ENCODE measurements at regions not wholly inside any gene's neighbourhood (a gene's known extent, or its start where the extent isn't known, plus 50 kb on each side); places are given as distances from the start of the nearest gene placed in this dataset.

DNA sequence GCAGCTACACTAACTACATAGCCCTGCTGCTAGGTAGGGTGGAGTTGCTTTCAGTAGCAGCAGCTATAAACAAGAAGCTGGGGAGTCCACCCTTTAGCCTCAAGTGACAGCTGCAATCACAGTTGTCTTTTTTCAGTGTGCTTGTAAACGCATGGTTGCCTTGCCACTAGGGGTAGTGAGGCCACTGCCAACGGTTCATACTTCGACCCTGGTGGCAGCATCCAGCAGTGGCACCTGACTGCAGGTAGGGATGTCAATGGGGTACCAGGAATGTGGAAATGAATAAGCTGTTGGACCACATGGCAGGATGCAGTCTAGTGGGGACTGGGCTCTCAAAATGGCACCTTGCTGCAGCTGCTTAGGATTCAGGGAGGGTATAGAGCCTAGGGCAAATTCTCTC is 367.2 kb downstream of the RASEF start:
- H3K27me3 Mint-ChIP-seq (ENCODE audit: low read depth in 3 of 3) = no peaks in the 10 kb centered on the region
- Histone ChIP-seq H3K9me3 (replicated peaks in 1 of 2; ENCODE audit: control insufficient read depth in 1 of 2, insufficient read depth in 1 of 2, low read length in 2 of 2) (peaks cover 14 to 23% of the 10 kb centered on the region in 2 donors), H3K27me3 (ENCODE audit: control insufficient read depth in 2 of 2, insufficient read depth in 2 of 2, low read length in 2 of 2) (no peaks in the 10 kb centered on the region), H4K20me1 (ENCODE audit: insufficient read depth, low read length) (no peaks in the 10 kb centered on the region), H3K9ac (ENCODE audit: insufficient read depth, low read length, poor library complexity, severe bottlenecking) (no peak overlapping the region), H3K4me1 (ENCODE audit: control insufficient read depth in 1 of 2, insufficient read depth in 2 of 2, low read length in 2 of 2) (no peaks in the 10 kb centered on the region), H3K36me3 (replicated peaks in 1 of 2; ENCODE audit: control insufficient read depth in 1 of 2, insufficient read depth in 2 of 2, low read length in 2 of 2) (no peaks in the 10 kb centered on the region), H3K4me2 (replicated peaks; ENCODE audit: extremely low read depth, low read length, poor library complexity, severe bottlenecking) (no peak overlapping the region), H3K4me3 (replicated peaks in 1 of 3; ENCODE audit: low read depth in 2 of 3, low read length in 3 of 3) (no peak overlapping the region), H3K27ac (ENCODE audit: low read depth in 1 of 2, low read length in 2 of 2) (no peak overlapping the region), H2AFZ (ENCODE audit: insufficient read depth, low read depth, low read length, poor library complexity, severe bottlenecking) (no peak overlapping the region), H3K79me2 (ENCODE audit: insufficient read depth, low read length) (no peaks in the 10 kb centered on the region)
- peaks cover 5 to 16% (median 12%) of the 10 kb centered on the region in 7 donors for H3K9me3 Mint-ChIP-seq
- DNase-seq = no peak
- intact Hi-C loops (cut with micrococcal nuclease) = no loop called here
- no peak overlapping the region for H3K27ac Mint-ChIP-seq
- no peaks in the 10 kb centered on the region for H3K4me1 Mint-ChIP-seq
- 93% methylated on average over 3 of the region's 3 CpGs for WGBS (ENCODE audit: insufficient coverage)
- H3K36me3 Mint-ChIP-seq = no peaks in the 10 kb centered on the region
- no peak overlapping the region for H3K4me3 Mint-ChIP-seq
- no peak for TF ChIP-seq CTCF (IDR thresholded peaks at IDR 0.05)

DNA sequence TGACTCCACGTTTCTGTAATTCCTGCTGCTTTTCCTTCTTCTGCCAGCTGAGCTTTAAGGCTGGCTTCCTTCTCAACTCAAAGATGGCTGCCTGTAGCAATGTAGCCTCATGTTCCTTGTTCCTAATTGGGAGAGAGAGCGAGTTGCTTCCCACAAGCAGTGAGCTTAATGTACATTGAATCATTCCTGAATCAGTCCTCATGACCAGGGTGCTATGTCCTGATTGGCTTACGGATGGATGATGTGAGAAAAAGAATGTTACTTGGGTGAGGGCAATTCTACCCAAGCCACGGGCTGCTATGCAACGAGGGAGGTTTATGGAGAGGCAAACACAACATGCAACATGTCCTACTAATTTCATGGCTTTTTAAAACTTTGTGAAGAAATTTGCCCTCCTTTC is 356.2 kb downstream of the RASEF start:
- Histone ChIP-seq H3K4me2 (replicated peaks; ENCODE audit: extremely low read depth, low read length, poor library complexity, severe bottlenecking) (no peak overlapping the region), H3K9me3 (replicated peaks in 1 of 2; ENCODE audit: control insufficient read depth in 1 of 2, insufficient read depth in 1 of 2, low read length in 2 of 2) (peaks cover 0 to 9% of the 10 kb centered on the region in 2 donors), H4K20me1 (ENCODE audit: insufficient read depth, low read length) (no peaks in the 10 kb centered on the region), H3K9ac (ENCODE audit: insufficient read depth, low read length, poor library complexity, severe bottlenecking) (no peak overlapping the region), H3K27me3 (ENCODE audit: control insufficient read depth in 2 of 2, insufficient read depth in 2 of 2, low read length in 2 of 2) (no peaks in the 10 kb centered on the region), H3K4me3 (replicated peaks in 1 of 3; ENCODE audit: low read depth in 2 of 3, low read length in 3 of 3) (no peak overlapping the region), H3K27ac (ENCODE audit: low read depth in 1 of 2, low read length in 2 of 2) (no peak overlapping the region), H3K36me3 (replicated peaks in 1 of 2; ENCODE audit: control insufficient read depth in 1 of 2, insufficient read depth in 2 of 2, low read length in 2 of 2) (no peaks in the 10 kb centered on the region), H2AFZ (ENCODE audit: insufficient read depth, low read depth, low read length, poor library complexity, severe bottlenecking) (no peak overlapping the region), H3K4me1 (ENCODE audit: control insufficient read depth in 1 of 2, insufficient read depth in 2 of 2, low read length in 2 of 2) (no peaks in the 10 kb centered on the region), H3K79me2 (ENCODE audit: insufficient read depth, low read length) (no peaks in the 10 kb centered on the region)
- H3K27me3 Mint-ChIP-seq (ENCODE audit: low read depth in 3 of 3) = peaks cover 0 to 4% (median 2%) of the 10 kb centered on the region in 3 donors
- no peak overlapping the region for H3K27ac Mint-ChIP-seq
- intact Hi-C loops (cut with micrococcal nuclease) = no loop called here
- WGBS (ENCODE audit: insufficient coverage) = no CpG with 5 or more reads among the region's 5 CpGs
- no peaks in the 10 kb centered on the region for H3K36me3 Mint-ChIP-seq
- no peaks in the 10 kb centered on the region for H3K4me1 Mint-ChIP-seq
- no peak for TF ChIP-seq CTCF (IDR thresholded peaks at IDR 0.05)
- no peak overlapping the region for H3K4me3 Mint-ChIP-seq
- no peak for DNase-seq
- H3K9me3 Mint-ChIP-seq = peaks cover 9 to 28% (median 17%) of the 10 kb centered on the region in 7 donors

Data from CD14-positive monocyte (primary cell).